ENCODE measurements at regions not wholly inside any gene's neighbourhood (a gene's known extent, or its start where the extent isn't known, plus 50 kb on each side); places are given as distances from the start of the nearest gene placed in this dataset.

DNA sequence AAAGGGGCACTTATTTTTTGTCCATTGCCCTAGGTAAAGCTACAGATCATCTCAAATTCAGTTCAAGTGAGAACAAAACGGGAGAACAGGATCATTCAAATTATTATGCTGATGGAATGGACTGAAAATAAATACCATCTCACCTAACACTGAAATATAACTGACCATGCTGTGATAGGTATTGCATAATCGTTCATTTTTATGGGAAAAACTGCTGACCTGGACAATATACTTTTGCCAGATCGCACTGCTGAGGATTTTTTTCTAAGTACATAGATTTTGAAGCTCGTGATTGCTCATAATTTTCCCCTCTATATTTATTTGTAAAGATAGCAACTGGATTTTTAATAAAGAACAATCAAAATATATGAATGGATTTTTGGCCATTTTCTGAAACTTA lies 636.6 kb upstream of the NEGR1 start:
- TF ChIP-seq POLR2AphosphoS5 (IDR thresholded peaks at IDR 0.05; ENCODE audit: low read depth) = no peak
- TF ChIP-seq, protein P1, sequence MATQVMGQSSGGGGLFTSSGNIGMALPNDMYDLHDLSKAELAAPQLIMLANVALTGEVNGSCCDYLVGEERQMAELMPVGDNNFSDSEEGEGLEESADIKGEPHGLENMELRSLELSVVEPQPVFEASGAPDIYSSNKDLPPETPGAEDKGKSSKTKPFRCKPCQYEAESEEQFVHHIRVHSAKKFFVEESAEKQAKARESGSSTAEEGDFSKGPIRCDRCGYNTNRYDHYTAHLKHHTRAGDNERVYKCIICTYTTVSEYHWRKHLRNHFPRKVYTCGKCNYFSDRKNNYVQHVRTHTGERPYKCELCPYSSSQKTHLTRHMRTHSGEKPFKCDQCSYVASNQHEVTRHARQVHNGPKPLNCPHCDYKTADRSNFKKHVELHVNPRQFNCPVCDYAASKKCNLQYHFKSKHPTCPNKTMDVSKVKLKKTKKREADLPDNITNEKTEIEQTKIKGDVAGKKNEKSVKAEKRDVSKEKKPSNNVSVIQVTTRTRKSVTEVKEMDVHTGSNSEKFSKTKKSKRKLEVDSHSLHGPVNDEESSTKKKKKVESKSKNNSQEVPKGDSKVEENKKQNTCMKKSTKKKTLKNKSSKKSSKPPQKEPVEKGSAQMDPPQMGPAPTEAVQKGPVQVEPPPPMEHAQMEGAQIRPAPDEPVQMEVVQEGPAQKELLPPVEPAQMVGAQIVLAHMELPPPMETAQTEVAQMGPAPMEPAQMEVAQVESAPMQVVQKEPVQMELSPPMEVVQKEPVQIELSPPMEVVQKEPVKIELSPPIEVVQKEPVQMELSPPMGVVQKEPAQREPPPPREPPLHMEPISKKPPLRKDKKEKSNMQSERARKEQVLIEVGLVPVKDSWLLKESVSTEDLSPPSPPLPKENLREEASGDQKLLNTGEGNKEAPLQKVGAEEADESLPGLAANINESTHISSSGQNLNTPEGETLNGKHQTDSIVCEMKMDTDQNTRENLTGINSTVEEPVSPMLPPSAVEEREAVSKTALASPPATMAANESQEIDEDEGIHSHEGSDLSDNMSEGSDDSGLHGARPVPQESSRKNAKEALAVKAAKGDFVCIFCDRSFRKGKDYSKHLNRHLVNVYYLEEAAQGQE (IDR thresholded peaks at IDR 0.05; ENCODE audit: unreplicated experiment) = no peak
- TF ChIP-seq ZNF114 (CRISPR knock-in tag; IDR thresholded peaks at IDR 0.05) = no peak
- TF ChIP-seq, protein P2, sequence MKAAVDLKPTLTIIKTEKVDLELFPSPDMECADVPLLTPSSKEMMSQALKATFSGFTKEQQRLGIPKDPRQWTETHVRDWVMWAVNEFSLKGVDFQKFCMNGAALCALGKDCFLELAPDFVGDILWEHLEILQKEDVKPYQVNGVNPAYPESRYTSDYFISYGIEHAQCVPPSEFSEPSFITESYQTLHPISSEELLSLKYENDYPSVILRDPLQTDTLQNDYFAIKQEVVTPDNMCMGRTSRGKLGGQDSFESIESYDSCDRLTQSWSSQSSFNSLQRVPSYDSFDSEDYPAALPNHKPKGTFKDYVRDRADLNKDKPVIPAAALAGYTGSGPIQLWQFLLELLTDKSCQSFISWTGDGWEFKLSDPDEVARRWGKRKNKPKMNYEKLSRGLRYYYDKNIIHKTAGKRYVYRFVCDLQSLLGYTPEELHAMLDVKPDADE (IDR thresholded peaks at IDR 0.05) = no peak
- TF ChIP-seq EZH2 (IDR thresholded peaks at IDR 0.05; ENCODE audit: low read depth, unreplicated experiment) = no peak
- TF ChIP-seq EZH2phosphoT487 (IDR thresholded peaks at IDR 0.05; ENCODE audit: unreplicated experiment) = no peak
- no peak for TF ChIP-seq STAT1 (IDR thresholded peaks at IDR 0.05; ENCODE audit: unreplicated experiment)
- no peak for TF ChIP-seq NANOG (IDR thresholded peaks at IDR 0.05; ENCODE audit: borderline replicate concordance)
- TF ChIP-seq, protein P3, sequence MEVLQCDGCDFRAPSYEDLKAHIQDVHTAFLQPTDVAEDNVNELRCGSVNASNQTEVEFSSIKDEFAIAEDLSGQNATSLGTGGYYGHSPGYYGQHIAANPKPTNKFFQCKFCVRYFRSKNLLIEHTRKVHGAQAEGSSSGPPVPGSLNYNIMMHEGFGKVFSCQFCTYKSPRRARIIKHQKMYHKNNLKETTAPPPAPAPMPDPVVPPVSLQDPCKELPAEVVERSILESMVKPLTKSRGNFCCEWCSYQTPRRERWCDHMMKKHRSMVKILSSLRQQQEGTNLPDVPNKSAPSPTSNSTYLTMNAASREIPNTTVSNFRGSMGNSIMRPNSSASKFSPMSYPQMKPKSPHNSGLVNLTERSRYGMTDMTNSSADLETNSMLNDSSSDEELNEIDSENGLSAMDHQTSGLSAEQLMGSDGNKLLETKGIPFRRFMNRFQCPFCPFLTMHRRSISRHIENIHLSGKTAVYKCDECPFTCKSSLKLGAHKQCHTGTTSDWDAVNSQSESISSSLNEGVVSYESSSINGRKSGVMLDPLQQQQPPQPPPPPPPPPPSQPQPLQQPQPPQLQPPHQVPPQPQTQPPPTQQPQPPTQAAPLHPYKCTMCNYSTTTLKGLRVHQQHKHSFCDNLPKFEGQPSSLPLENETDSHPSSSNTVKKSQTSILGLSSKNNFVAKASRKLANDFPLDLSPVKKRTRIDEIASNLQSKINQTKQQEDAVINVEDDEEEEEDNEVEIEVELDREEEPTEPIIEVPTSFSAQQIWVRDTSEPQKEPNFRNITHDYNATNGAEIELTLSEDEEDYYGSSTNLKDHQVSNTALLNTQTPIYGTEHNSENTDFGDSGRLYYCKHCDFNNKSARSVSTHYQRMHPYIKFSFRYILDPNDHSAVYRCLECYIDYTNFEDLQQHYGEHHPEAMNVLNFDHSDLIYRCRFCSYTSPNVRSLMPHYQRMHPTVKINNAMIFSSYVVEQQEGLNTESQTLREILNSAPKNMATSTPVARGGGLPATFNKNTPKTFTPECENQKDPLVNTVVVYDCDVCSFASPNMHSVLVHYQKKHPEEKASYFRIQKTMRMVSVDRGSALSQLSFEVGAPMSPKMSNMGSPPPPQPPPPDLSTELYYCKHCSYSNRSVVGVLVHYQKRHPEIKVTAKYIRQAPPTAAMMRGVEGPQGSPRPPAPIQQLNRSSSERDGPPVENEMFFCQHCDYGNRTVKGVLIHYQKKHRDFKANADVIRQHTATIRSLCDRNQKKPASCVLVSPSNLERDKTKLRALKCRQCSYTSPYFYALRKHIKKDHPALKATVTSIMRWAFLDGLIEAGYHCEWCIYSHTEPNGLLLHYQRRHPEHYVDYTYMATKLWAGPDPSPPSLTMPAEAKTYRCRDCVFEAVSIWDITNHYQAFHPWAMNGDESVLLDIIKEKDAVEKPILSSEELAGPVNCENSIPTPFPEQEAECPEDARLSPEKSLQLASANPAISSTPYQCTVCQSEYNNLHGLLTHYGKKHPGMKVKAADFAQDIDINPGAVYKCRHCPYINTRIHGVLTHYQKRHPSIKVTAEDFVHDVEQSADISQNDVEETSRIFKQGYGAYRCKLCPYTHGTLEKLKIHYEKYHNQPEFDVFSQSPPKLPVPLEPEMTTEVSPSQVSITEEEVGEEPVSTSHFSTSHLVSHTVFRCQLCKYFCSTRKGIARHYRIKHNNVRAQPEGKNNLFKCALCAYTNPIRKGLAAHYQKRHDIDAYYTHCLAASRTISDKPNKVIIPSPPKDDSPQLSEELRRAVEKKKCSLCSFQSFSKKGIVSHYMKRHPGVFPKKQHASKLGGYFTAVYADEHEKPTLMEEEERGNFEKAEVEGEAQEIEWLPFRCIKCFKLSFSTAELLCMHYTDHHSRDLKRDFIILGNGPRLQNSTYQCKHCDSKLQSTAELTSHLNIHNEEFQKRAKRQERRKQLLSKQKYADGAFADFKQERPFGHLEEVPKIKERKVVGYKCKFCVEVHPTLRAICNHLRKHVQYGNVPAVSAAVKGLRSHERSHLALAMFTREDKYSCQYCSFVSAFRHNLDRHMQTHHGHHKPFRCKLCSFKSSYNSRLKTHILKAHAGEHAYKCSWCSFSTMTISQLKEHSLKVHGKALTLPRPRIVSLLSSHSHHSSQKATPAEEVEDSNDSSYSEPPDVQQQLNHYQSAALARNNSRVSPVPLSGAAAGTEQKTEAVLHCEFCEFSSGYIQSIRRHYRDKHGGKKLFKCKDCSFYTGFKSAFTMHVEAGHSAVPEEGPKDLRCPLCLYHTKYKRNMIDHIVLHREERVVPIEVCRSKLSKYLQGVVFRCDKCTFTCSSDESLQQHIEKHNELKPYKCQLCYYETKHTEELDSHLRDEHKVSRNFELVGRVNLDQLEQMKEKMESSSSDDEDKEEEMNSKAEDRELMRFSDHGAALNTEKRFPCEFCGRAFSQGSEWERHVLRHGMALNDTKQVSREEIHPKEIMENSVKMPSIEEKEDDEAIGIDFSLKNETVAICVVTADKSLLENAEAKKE (CRISPR knock-in tag; IDR thresholded peaks at IDR 0.05) = no peak
- TF ChIP-seq, protein P4, sequence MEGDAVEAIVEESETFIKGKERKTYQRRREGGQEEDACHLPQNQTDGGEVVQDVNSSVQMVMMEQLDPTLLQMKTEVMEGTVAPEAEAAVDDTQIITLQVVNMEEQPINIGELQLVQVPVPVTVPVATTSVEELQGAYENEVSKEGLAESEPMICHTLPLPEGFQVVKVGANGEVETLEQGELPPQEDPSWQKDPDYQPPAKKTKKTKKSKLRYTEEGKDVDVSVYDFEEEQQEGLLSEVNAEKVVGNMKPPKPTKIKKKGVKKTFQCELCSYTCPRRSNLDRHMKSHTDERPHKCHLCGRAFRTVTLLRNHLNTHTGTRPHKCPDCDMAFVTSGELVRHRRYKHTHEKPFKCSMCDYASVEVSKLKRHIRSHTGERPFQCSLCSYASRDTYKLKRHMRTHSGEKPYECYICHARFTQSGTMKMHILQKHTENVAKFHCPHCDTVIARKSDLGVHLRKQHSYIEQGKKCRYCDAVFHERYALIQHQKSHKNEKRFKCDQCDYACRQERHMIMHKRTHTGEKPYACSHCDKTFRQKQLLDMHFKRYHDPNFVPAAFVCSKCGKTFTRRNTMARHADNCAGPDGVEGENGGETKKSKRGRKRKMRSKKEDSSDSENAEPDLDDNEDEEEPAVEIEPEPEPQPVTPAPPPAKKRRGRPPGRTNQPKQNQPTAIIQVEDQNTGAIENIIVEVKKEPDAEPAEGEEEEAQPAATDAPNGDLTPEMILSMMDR (conservative IDR thresholded peaks at IDR 0.05; ENCODE audit: low read depth in 2 of 2) = no peak
- no peak for TF ChIP-seq CREB1 (CRISPR knock-in tag; IDR thresholded peaks at IDR 0.05; ENCODE audit: low read depth)
- TF ChIP-seq JUNB (IDR thresholded peaks at IDR 0.05; ENCODE audit: unreplicated experiment) = no peak
- Mint-ChIP-seq H3K4me3 (no peak overlapping the region), H3K27ac (no peak overlapping the region), H3K36me3 (ENCODE audit: low read depth) (no peaks in the 10 kb centered on the region), H3K27me3 (ENCODE audit: insufficient read depth, low read depth, poor library complexity) (no peaks in the 10 kb centered on the region), H3K4me1 (peaks cover 12% of the 10 kb centered on the region), H3K9me3 (no peaks in the 10 kb centered on the region)
- H3K27ac ChIP-seq (ENCODE audit: low read depth) = no peak overlapping the region
- no peaks in the 10 kb centered on the region for H3K9me2 ChIP-seq (ENCODE audit: insufficient read depth)
- 0 out of 2 replicates have a peak, but pooled peaks cover 17% of the 10 kb centered on the region for H3K4me1 ChIP-seq (ENCODE audit: insufficient read depth)
- no peak overlapping the region for H3K4me3 ChIP-seq
- no peak overlapping the region for H3K4me2 ChIP-seq
- no peak overlapping the region for H2AFZ ChIP-seq
- no peaks in the 10 kb centered on the region for H3F3A ChIP-seq (replicated peaks; ENCODE audit: low read depth)
- DNase-seq (ENCODE audit: low spot score) (no peak), ATAC-seq (no peak)
- no peaks in the 10 kb centered on the region for H4K20me1 ChIP-seq (replicated peaks; ENCODE audit: insufficient read depth)
- H3K27me3 ChIP-seq (ENCODE audit: insufficient read depth) = no peaks in the 10 kb centered on the region
- H3K79me2 ChIP-seq (replicated peaks; ENCODE audit: insufficient read depth) = no peaks in the 10 kb centered on the region
- H3K36me3 ChIP-seq (ENCODE audit: insufficient read depth) = no peaks in the 10 kb centered on the region

All from GM23338 (cell line).